ENCODE measurements at regions not wholly inside any gene's neighbourhood (a gene's known extent, or its start where the extent isn't known, plus 50 kb on each side); places are given as distances from the start of the nearest gene placed in this dataset.

DNA sequence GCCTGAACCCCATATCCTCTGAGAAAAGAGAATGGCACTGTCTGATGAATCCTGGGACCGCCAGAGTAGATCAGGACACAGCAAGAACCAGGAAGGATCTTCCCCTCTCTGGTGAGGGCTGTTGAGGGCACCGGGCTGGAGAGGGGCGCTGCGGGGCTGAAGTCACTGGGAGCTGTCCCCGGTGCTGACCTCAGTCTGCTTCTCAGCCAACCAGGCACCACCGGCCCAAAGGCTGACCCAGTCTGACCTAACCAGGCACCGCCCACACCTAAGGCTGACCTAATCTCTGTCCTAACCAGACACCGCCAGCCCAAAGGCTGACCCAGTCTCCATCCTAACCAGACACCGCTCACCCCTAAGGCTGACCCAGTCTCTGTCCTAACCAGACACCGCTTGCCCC is 82.8 kb downstream of the CPZ start:
- TF ChIP-seq, protein P1, sequence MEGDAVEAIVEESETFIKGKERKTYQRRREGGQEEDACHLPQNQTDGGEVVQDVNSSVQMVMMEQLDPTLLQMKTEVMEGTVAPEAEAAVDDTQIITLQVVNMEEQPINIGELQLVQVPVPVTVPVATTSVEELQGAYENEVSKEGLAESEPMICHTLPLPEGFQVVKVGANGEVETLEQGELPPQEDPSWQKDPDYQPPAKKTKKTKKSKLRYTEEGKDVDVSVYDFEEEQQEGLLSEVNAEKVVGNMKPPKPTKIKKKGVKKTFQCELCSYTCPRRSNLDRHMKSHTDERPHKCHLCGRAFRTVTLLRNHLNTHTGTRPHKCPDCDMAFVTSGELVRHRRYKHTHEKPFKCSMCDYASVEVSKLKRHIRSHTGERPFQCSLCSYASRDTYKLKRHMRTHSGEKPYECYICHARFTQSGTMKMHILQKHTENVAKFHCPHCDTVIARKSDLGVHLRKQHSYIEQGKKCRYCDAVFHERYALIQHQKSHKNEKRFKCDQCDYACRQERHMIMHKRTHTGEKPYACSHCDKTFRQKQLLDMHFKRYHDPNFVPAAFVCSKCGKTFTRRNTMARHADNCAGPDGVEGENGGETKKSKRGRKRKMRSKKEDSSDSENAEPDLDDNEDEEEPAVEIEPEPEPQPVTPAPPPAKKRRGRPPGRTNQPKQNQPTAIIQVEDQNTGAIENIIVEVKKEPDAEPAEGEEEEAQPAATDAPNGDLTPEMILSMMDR (IDR thresholded peaks at IDR 0.05), result no peak
- no peak for TF ChIP-seq POLR2AphosphoS5 (IDR thresholded peaks at IDR 0.05; ENCODE audit: low read depth, low read length)
- TF ChIP-seq, protein P2, sequence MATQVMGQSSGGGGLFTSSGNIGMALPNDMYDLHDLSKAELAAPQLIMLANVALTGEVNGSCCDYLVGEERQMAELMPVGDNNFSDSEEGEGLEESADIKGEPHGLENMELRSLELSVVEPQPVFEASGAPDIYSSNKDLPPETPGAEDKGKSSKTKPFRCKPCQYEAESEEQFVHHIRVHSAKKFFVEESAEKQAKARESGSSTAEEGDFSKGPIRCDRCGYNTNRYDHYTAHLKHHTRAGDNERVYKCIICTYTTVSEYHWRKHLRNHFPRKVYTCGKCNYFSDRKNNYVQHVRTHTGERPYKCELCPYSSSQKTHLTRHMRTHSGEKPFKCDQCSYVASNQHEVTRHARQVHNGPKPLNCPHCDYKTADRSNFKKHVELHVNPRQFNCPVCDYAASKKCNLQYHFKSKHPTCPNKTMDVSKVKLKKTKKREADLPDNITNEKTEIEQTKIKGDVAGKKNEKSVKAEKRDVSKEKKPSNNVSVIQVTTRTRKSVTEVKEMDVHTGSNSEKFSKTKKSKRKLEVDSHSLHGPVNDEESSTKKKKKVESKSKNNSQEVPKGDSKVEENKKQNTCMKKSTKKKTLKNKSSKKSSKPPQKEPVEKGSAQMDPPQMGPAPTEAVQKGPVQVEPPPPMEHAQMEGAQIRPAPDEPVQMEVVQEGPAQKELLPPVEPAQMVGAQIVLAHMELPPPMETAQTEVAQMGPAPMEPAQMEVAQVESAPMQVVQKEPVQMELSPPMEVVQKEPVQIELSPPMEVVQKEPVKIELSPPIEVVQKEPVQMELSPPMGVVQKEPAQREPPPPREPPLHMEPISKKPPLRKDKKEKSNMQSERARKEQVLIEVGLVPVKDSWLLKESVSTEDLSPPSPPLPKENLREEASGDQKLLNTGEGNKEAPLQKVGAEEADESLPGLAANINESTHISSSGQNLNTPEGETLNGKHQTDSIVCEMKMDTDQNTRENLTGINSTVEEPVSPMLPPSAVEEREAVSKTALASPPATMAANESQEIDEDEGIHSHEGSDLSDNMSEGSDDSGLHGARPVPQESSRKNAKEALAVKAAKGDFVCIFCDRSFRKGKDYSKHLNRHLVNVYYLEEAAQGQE (IDR thresholded peaks at IDR 0.05; ENCODE audit: insufficient read depth in 1 of 2, low read depth in 2 of 2, low read length in 1 of 2), result peak; percentile 83 to 92
